ENCODE measurements at regions not wholly inside any gene's neighbourhood (a gene's known extent, or its start where the extent isn't known, plus 50 kb on each side); places are given as distances from the start of the nearest gene placed in this dataset.
"Not testable (repeated sequence)": the region's sequence is repeated elsewhere in the genome, so short reads cannot be mapped to it uniquely, and the experiment has no call there.

- DNase-seq (ENCODE audit: low spot score) = not testable (repeated sequence)
Measured at GRCh38 chr14:89660625-89661233, 243.7 kb upstream of the FOXN3 start.

GRCh38 chr14:89660166-89660565 is 243.1 kb upstream of the FOXN3 start:
- peak; percentile 40 for DNase-seq (ENCODE audit: low spot score)

- DNase-seq (ENCODE audit: low spot score) = no peak
Measured at GRCh38 chr14:89658977-89659670, 242.1 kb upstream of the FOXN3 start.

- DNase-seq (ENCODE audit: low spot score) = no peak
Measured at GRCh38 chr14:89657014-89657413, 240.0 kb upstream of the FOXN3 start.

- no peak for DNase-seq (ENCODE audit: low spot score)
Measured at GRCh38 chr14:89654998-89655397, 238.0 kb upstream of the FOXN3 start.

GRCh38 chr14:89652352-89652751 is 235.3 kb upstream of the FOXN3 start:
- no peak for DNase-seq (ENCODE audit: low spot score)

GRCh38 chr14:89651805-89652204 is 234.8 kb upstream of the FOXN3 start:
- DNase-seq (ENCODE audit: low spot score) = no peak

- no peak for DNase-seq (ENCODE audit: low spot score)
Measured at GRCh38 chr14:89650077-89650978, 233.3 kb upstream of the FOXN3 start.

- no peak for DNase-seq (ENCODE audit: low spot score)
Measured at GRCh38 chr14:89649451-89650075, 232.5 kb upstream of the FOXN3 start.

GRCh38 chr14:89648924-89649323 is 231.9 kb upstream of the FOXN3 start:
- DNase-seq (ENCODE audit: low spot score) = no peak

GRCh38 chr14:89648510-89648909 is 231.5 kb upstream of the FOXN3 start:
- no peak for DNase-seq (ENCODE audit: low spot score)

- no peak for DNase-seq (ENCODE audit: low spot score)
Measured at GRCh38 chr14:89646971-89647370, 229.9 kb upstream of the FOXN3 start.

- no peak for DNase-seq (ENCODE audit: low spot score)
Measured at GRCh38 chr14:89644641-89645040, 227.6 kb upstream of the FOXN3 start.

GRCh38 chr14:89641495-89642175 is 224.6 kb upstream of the FOXN3 start:
- DNase-seq (ENCODE audit: low spot score) = no peak

GRCh38 chr14:89640141-89640540 is 223.1 kb upstream of the FOXN3 start:
- peak; percentile 21 for DNase-seq (ENCODE audit: low spot score)

- no peak for DNase-seq (ENCODE audit: low spot score)
Measured at GRCh38 chr14:89639687-89640086, 222.7 kb upstream of the FOXN3 start.

GRCh38 chr14:89638891-89639290 is 221.9 kb upstream of the FOXN3 start:
- no peak for DNase-seq (ENCODE audit: low spot score)

- DNase-seq (ENCODE audit: low spot score) = no peak
Measured at GRCh38 chr14:89637581-89637980, 220.5 kb upstream of the FOXN3 start.

- peak; percentile 53 for DNase-seq (ENCODE audit: low spot score)
Measured at GRCh38 chr14:89635615-89636014, 218.6 kb upstream of the FOXN3 start.

- no peak for DNase-seq (ENCODE audit: low spot score)
Measured at GRCh38 chr14:89634037-89634436, 217.0 kb upstream of the FOXN3 start.

- no peak for DNase-seq (ENCODE audit: low spot score)
Measured at GRCh38 chr14:89630101-89630829, 213.2 kb upstream of the FOXN3 start.
